Endothelial cell of umbilical vein (primary cell): ENCODE measurements at regions not wholly inside any gene's neighbourhood (a gene's known extent, or its start where the extent isn't known, plus 50 kb on each side); places are given as distances from the start of the nearest gene placed in this dataset.

Source experiments
- BruUV-seq: library from RNA; stranded (reverse); fragments of 400-500 nt; replicated peaks from 2 replicates; lab custom pipeline; 2021; lab: Mats Ljungman, UMichigan
- CTCF ChIA-PET: fragments of 300-600, 350-600 bp; sonication (Branson Sonifier 250); formaldehyde crosslinking; loops from one replicate; lab custom pipeline; 2021; ENCODE audit warnings: antibody characterized with exemption, inconsistent platforms; lab: Charles Lee
- POLR2A ChIA-PET: fragments of 300-600, 350-600 bp; sonication (Branson Sonifier 250); formaldehyde crosslinking; loops from one replicate; lab custom pipeline; 2021; ENCODE audit warnings: antibody characterized with exemption, inconsistent platforms; lab: Charles Lee
- DNase-seq: peaks from one replicate; pipeline ENCODE4 v3.0.0-alpha.2; 2011; ENCODE audit warnings: low read depth, low spot score
- FAIRE-seq: peaks from 2 replicates; lab custom pipeline; 2011; peaks lifted over from hg19 to GRCh38; lab: Jason Lieb, UNC
- H2AFZ ChIP-seq: 2 replicates; pipeline ENCODE4 v1.6.0; 2012; ENCODE audit warnings: low read depth, low read length, control low read depth, inconsistent platforms
- H3K27ac ChIP-seq: 2 replicates; pipeline ENCODE4 v1.5.1; 2011; ENCODE audit warnings: low read depth, mild to moderate bottlenecking, control low read depth, low read length, moderate library complexity; ENCODE audit not compliant: insufficient read depth
- H3K27me3 ChIP-seq, 2 experiments: 2 replicates each; pipeline versions ENCODE4 v1.6.0 to v1.6.1; 2011; ENCODE audit warnings: low read length in 2 of 2, mixed read lengths in 1 of 2; ENCODE audit not compliant: control insufficient read depth in 2 of 2, insufficient read depth in 2 of 2
- H3K36me3 ChIP-seq, 2 experiments: 2 replicates in 1 of 2; 3 replicates in 1 of 2; pipeline ENCODE4 v1.5.1; 2011; ENCODE audit warnings: low read length in 2 of 2, mild to moderate bottlenecking in 1 of 2, moderate library complexity in 1 of 2; ENCODE audit not compliant: control insufficient read depth in 2 of 2, insufficient read depth in 2 of 2; ENCODE audit errors: extremely low read depth in 1 of 2
- H3K4me1 ChIP-seq: 3 replicates; pipeline ENCODE4 v1.5.1; 2011; ENCODE audit warnings: mild to moderate bottlenecking, low read length; ENCODE audit not compliant: control insufficient read depth, insufficient read depth; ENCODE audit errors: extremely low read depth
- H3K4me2 ChIP-seq: 2 replicates; pipeline ENCODE4 v1.6.1; 2011; ENCODE audit warnings: low read length, control low read depth, mixed read lengths; ENCODE audit not compliant: insufficient read depth
- H3K4me3 ChIP-seq, 3 experiments: fragments of 200-600 bp in 1 of 3; sonication (generic), shearing (Covaris generic) in 1 of 3; replicated peaks in 1 of 3; 2 replicates each; pipeline ENCODE4 v1.5.1; 2011 to 2016; ENCODE audit warnings: control low read depth in 3 of 3, low read length in 3 of 3, mild to moderate bottlenecking in 2 of 3, inconsistent platforms in 1 of 3, low read depth in 1 of 3, moderate library complexity in 1 of 3; ENCODE audit not compliant: insufficient read depth in 1 of 3
- H3K79me2 ChIP-seq: 2 replicates; pipeline ENCODE4 v1.6.0; 2012; ENCODE audit warnings: low read length, inconsistent platforms; ENCODE audit not compliant: control insufficient read depth, insufficient read depth
- H3K9ac ChIP-seq: replicated peaks from 2 replicates; pipeline ENCODE3; 2011; ENCODE audit warnings: low read length, control low read depth; ENCODE audit not compliant: insufficient read depth; ENCODE audit errors: extremely low read depth
- H3K9me1 ChIP-seq: replicated peaks from 3 replicates; pipeline ENCODE4 v1.6.0; 2011; ENCODE audit warnings: mild to moderate bottlenecking, low read length; ENCODE audit not compliant: control insufficient read depth, insufficient read depth; ENCODE audit errors: extremely low read depth
- H3K9me3 ChIP-seq: replicated peaks from 2 replicates; pipeline ENCODE4 v1.5.1; 2012; ENCODE audit warnings: low read length, inconsistent platforms; ENCODE audit not compliant: control insufficient read depth, insufficient read depth
- H4K20me1 ChIP-seq: replicated peaks from 2 replicates; pipeline ENCODE3; 2011; ENCODE audit warnings: mild to moderate bottlenecking, low read length; ENCODE audit not compliant: control insufficient read depth, insufficient read depth; ENCODE audit errors: extremely low read depth
- EZH2 ChIP-seq: IDR thresholded peaks from 2 replicates; pipeline ENCODE4 v1.6.1; 2012; ENCODE audit warnings: borderline replicate concordance, low read depth, mild to moderate bottlenecking, moderate library complexity, low read length, inconsistent platforms; ENCODE audit not compliant: severe bottlenecking
- FOS ChIP-seq: IDR thresholded peaks from 2 replicates; pipeline ENCODE4 v1.6.1; 2011; ENCODE audit warnings: mild to moderate bottlenecking, low read length, moderate library complexity, borderline replicate concordance; ENCODE audit not compliant: insufficient read depth
- GATA2 ChIP-seq: IDR thresholded peaks from 2 replicates; pipeline ENCODE4 v1.7.0; 2011; ENCODE audit warnings: low read depth, mild to moderate bottlenecking, moderate library complexity, mixed read lengths, low read length; ENCODE audit not compliant: insufficient read length, insufficient read depth
- JUN ChIP-seq: IDR thresholded peaks from 2 replicates; pipeline ENCODE4 v1.6.1; 2011; ENCODE audit warnings: borderline replicate concordance, low read depth; ENCODE audit not compliant: insufficient read length, insufficient read depth
- MYC ChIP-seq: IDR thresholded peaks from one replicate; pipeline ENCODE4 v1.6.1; 2011; ENCODE audit warnings: mild to moderate bottlenecking, low read depth, low read length
- POLR2A ChIP-seq: IDR thresholded peaks from 2 replicates; pipeline ENCODE4 v1.6.1; 2012; ENCODE audit warnings: low read depth, mild to moderate bottlenecking, control low read depth, low read length
- POLR2AphosphoS5 ChIP-seq: IDR thresholded peaks from 2 replicates; pipeline ENCODE4 v1.6.1; 2012; ENCODE audit warnings: low read depth, mild to moderate bottlenecking, control low read depth, low read length, moderate library complexity; ENCODE audit not compliant: insufficient read depth
- dilution Hi-C: fragments of 300-500 bp; cut with MboI; formaldehyde crosslinking; loops from one replicate; pipeline ENCODE4 v1.15.0; 2019; ENCODE audit warnings: low sequenced_read_pairs; ENCODE audit not compliant: extremely low pct_ligation_motif_present
- intact Hi-C: fragments of 100-400 bp; cut with micrococcal nuclease; formaldehyde crosslinking; loops from one replicate; pipeline ENCODE4 v1.10.0; 2022
- TF ChIP-seq, protein P1 (sequence below), 2 donors: IDR thresholded peaks; 1 replicate in 1 of 2; 2 replicates in 1 of 2; pipeline ENCODE4 v1.5.1; 2011; ENCODE audit warnings: low read length in 2 of 2, mild to moderate bottlenecking in 2 of 2, moderate library complexity in 2 of 2, control low read depth in 1 of 2, inconsistent platforms in 1 of 2, low read depth in 1 of 2; ENCODE audit not compliant: insufficient read depth in 1 of 2; ENCODE audit errors: extremely low read depth in 1 of 2
- TF ChIP-seq, protein P2 (sequence below): IDR thresholded peaks from 2 replicates; pipeline ENCODE4 v1.6.1; 2011; ENCODE audit not compliant: insufficient read depth, insufficient read length

DNA sequence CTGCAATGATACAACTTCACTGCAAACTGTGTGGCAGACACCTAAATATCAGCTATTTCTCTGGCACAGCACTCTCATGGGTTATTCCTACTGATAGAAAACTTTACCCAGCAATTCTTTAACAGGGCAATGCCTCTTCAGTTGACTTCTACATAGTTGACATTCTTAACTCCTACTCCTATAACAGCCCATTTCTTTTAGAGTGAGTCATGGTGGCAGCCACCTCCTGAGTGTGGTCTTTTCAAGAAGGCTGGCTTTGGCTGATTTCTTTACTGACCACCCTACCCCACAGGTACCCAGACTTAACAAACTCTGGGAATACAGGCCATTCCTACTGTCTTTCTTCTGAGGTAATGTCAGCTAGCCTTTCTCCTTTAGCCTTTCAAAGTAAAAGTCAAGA, 805.8 kb upstream of the ADGRL2 start:
- Histone ChIP-seq H3K4me3 (no peak overlapping the region), H3K4me2 (no peak overlapping the region), H3K9me1 (no peaks in the 10 kb centered on the region), H2AFZ (no peak overlapping the region), H3K4me1 (no peaks in the 10 kb centered on the region), H3K79me2 (no peaks in the 10 kb centered on the region), H3K9me3 (no peaks in the 10 kb centered on the region), H3K9ac (no peak overlapping the region), H3K27me3 (no peaks in the 10 kb centered on the region), H4K20me1 (no peaks in the 10 kb centered on the region), H3K36me3 (no peaks in the 10 kb centered on the region), H3K27ac (no peak overlapping the region)
- DNase-seq (no peak), FAIRE-seq (no peak)
- TF ChIP-seq, protein P1, sequence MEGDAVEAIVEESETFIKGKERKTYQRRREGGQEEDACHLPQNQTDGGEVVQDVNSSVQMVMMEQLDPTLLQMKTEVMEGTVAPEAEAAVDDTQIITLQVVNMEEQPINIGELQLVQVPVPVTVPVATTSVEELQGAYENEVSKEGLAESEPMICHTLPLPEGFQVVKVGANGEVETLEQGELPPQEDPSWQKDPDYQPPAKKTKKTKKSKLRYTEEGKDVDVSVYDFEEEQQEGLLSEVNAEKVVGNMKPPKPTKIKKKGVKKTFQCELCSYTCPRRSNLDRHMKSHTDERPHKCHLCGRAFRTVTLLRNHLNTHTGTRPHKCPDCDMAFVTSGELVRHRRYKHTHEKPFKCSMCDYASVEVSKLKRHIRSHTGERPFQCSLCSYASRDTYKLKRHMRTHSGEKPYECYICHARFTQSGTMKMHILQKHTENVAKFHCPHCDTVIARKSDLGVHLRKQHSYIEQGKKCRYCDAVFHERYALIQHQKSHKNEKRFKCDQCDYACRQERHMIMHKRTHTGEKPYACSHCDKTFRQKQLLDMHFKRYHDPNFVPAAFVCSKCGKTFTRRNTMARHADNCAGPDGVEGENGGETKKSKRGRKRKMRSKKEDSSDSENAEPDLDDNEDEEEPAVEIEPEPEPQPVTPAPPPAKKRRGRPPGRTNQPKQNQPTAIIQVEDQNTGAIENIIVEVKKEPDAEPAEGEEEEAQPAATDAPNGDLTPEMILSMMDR (IDR thresholded peaks at IDR 0.05; ENCODE audit: extremely low read depth in 1 of 2, insufficient read depth in 1 of 2, low read depth in 1 of 2, low read length in 2 of 2): no peak
- TF ChIP-seq, protein P2, sequence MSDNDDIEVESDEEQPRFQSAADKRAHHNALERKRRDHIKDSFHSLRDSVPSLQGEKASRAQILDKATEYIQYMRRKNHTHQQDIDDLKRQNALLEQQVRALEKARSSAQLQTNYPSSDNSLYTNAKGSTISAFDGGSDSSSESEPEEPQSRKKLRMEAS: no peak
- no peak for TF ChIP-seq GATA2
- no peak for TF ChIP-seq JUN
- ChIA-PET CTCF (no interaction called here), POLR2A (no interaction called here)
- BruUV-seq: no TSS peak
- intact Hi-C loops: no loop called here
- dilution Hi-C loops: no loop called here

DNA sequence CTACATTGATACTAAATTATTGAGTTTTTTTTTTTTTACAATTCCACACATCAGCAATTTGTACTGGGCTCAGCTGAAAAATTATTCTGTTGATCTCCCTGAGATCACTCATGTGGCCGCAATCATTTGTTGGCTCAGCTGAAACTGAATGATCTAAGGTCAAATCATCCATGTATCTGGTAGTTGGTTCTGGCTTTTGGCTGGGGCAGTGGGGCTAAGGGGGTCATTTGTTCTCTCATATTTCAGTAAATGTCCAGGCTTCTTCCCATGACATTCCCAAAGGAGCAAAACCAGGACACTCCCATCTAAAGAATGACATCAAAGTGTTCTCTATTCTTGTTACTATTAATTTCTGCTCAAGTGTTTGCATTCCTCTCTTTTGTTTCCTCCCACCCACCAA, 806.7 kb upstream of the ADGRL2 start:
- no peak overlapping the region for H3K4me3 ChIP-seq
- H3K4me1 ChIP-seq: no peaks in the 10 kb centered on the region
- intact Hi-C loops: no loop called here
- no peak for DNase-seq
- no peak overlapping the region for H3K27ac ChIP-seq
- no peaks in the 10 kb centered on the region for H4K20me1 ChIP-seq
- CTCF ChIA-PET: no interaction called here
- no peaks in the 10 kb centered on the region for H3K9me3 ChIP-seq
- H2AFZ ChIP-seq: no peak overlapping the region
- dilution Hi-C loops: no loop called here
- H3K9me1 ChIP-seq: no peaks in the 10 kb centered on the region
- no peak overlapping the region for H3K4me2 ChIP-seq
- POLR2A ChIA-PET: no interaction called here
- FAIRE-seq: no peak
- no peak for TF ChIP-seq JUN
- TF ChIP-seq FOS: no peak
- no peak for TF ChIP-seq GATA2
- TF ChIP-seq, protein P1 (IDR thresholded peaks at IDR 0.05; ENCODE audit: extremely low read depth in 1 of 2, insufficient read depth in 1 of 2, low read depth in 1 of 2, low read length in 2 of 2): no peak
- no peak for TF ChIP-seq POLR2AphosphoS5
- no peak for TF ChIP-seq EZH2
- TF ChIP-seq MYC: no peak
- no peak for TF ChIP-seq POLR2A
- H3K79me2 ChIP-seq: no peaks in the 10 kb centered on the region
- H3K27me3 ChIP-seq: no peaks in the 10 kb centered on the region
- H3K9ac ChIP-seq: no peak overlapping the region
- no peaks in the 10 kb centered on the region for H3K36me3 ChIP-seq
- no TSS peak for BruUV-seq
